ENCODE measurements at regions not wholly inside any gene's neighbourhood (a gene's known extent, or its start where the extent isn't known, plus 50 kb on each side); places are given as distances from the start of the nearest gene placed in this dataset.

DNA sequence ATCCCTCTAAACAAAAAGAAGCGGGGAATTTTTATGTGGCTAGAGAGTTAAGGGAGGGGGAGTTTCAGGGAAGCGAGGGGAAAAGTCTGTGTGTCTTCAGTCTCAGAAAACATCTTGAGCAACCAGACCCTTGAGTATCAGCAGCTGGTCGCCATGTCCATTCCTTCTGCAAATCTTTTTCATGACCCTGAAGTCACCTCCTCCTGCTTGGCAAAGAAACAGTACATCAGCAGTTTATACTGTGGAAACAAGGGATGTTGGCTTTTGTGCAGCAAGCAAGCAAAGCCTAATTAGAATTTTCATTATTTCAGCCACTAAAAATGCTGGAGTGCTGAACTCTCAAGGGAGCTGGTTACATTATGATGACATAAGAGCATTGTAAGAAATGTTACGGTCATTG lies 187.4 kb upstream of the SLC8A1 start:
- Histone ChIP-seq H3K4me2 (ENCODE audit: extremely low read depth, insufficient read depth, low read length) (no peak overlapping the region), H2AFZ (ENCODE audit: low read length) (no peak overlapping the region), H4K20me1 (ENCODE audit: control insufficient read depth, extremely low read depth, insufficient read depth, low read length) (no peaks in the 10 kb centered on the region), H3K4me1 (ENCODE audit: control insufficient read depth, extremely low read depth, insufficient read depth, low read length) (no peaks in the 10 kb centered on the region), H3K27me3 (ENCODE audit: control insufficient read depth, insufficient read depth, low read length) (no peaks in the 10 kb centered on the region), H3K79me2 (ENCODE audit: control insufficient read depth, insufficient read depth, low read length) (no peaks in the 10 kb centered on the region), H3K9ac (ENCODE audit: insufficient read depth, low read length) (no peak overlapping the region), H3K36me3 (ENCODE audit: control insufficient read depth, insufficient read depth, low read length) (no peaks in the 10 kb centered on the region), H3K9me3 (ENCODE audit: control insufficient read depth, insufficient read depth, low read depth, low read length) (no peaks in the 10 kb centered on the region), H3K4me3 (replicated peaks in 1 of 4; ENCODE audit: control extremely low read depth in 1 of 4, insufficient read depth in 1 of 4, low read depth in 3 of 4, low read length in 4 of 4) (no peak overlapping the region), H3K27ac (ENCODE audit: insufficient read depth, low read length) (no peak overlapping the region)
- no peak for TF ChIP-seq EZH2 (IDR thresholded peaks at IDR 0.05; ENCODE audit: low read length, missing control alignments)
- TF ChIP-seq, protein P1, sequence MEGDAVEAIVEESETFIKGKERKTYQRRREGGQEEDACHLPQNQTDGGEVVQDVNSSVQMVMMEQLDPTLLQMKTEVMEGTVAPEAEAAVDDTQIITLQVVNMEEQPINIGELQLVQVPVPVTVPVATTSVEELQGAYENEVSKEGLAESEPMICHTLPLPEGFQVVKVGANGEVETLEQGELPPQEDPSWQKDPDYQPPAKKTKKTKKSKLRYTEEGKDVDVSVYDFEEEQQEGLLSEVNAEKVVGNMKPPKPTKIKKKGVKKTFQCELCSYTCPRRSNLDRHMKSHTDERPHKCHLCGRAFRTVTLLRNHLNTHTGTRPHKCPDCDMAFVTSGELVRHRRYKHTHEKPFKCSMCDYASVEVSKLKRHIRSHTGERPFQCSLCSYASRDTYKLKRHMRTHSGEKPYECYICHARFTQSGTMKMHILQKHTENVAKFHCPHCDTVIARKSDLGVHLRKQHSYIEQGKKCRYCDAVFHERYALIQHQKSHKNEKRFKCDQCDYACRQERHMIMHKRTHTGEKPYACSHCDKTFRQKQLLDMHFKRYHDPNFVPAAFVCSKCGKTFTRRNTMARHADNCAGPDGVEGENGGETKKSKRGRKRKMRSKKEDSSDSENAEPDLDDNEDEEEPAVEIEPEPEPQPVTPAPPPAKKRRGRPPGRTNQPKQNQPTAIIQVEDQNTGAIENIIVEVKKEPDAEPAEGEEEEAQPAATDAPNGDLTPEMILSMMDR (conservative IDR thresholded peaks at IDR 0.05 in 1 of 2, IDR thresholded peaks at IDR 0.05 in 1 of 2; ENCODE audit: low read depth in 1 of 2, low read length in 2 of 2): no peak
- peak in 1 of 2 donors; percentile 60 for DNase-seq (ENCODE audit: low read depth in 2 of 2)

DNA sequence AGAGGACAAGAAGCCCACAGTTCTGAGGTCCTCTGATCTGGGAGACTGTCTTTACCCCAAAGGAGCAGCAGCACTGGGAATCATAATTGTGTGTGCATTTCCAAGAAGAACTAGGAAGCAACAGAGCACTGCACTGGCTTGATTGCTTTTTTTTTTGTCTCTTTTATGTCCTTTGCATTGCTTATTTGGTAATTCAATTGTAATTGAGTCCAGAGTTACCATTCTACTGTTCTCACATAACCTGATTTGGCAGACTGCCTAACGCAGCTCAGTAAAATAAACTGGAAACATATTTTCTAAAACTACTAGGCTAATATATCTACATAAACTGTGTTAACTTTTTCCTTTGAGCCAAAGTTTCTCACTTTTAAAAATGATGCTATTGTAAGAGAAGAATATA lies 190.3 kb upstream of the SLC8A1 start:
- Histone ChIP-seq H3K4me2 (ENCODE audit: extremely low read depth, insufficient read depth, low read length) (no peak overlapping the region), H2AFZ (ENCODE audit: low read length) (no peak overlapping the region), H3K9ac (ENCODE audit: insufficient read depth, low read length) (no peak overlapping the region), H3K4me1 (ENCODE audit: control insufficient read depth, extremely low read depth, insufficient read depth, low read length) (no peaks in the 10 kb centered on the region), H3K79me2 (ENCODE audit: control insufficient read depth, insufficient read depth, low read length) (no peaks in the 10 kb centered on the region), H4K20me1 (ENCODE audit: control insufficient read depth, extremely low read depth, insufficient read depth, low read length) (no peaks in the 10 kb centered on the region), H3K27ac (ENCODE audit: insufficient read depth, low read length) (no peak overlapping the region), H3K36me3 (ENCODE audit: control insufficient read depth, insufficient read depth, low read length) (no peaks in the 10 kb centered on the region), H3K9me3 (ENCODE audit: control insufficient read depth, insufficient read depth, low read depth, low read length) (no peaks in the 10 kb centered on the region), H3K4me3 (replicated peaks in 1 of 4; ENCODE audit: control extremely low read depth in 1 of 4, insufficient read depth in 1 of 4, low read depth in 3 of 4, low read length in 4 of 4) (no peak overlapping the region), H3K27me3 (ENCODE audit: control insufficient read depth, insufficient read depth, low read length) (no peaks in the 10 kb centered on the region)
- DNase-seq (ENCODE audit: low read depth in 2 of 2): no peak
- TF ChIP-seq, protein P1 (conservative IDR thresholded peaks at IDR 0.05 in 1 of 2, IDR thresholded peaks at IDR 0.05 in 1 of 2; ENCODE audit: low read depth in 1 of 2, low read length in 2 of 2): no peak
- TF ChIP-seq EZH2 (IDR thresholded peaks at IDR 0.05; ENCODE audit: low read length, missing control alignments): no peak

DNA sequence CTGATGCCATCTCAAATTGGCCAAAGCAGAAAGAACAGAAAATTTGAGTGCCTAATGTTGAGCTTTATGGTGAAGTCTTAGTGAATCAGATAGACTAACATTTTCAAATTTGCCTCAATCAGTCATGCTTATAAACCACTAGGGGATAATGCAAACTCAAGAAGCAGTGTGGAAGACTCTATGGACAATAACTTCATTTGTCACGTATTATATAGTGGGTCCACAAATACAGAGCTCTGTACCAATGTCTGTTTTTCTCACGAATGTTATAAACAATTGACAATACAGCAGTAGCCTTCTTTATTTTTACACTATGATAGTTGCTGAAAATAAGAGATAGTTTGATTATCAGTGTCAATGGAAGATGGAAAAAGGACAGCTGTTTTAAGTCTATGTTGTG lies 190.8 kb upstream of the SLC8A1 start:
- H3K4me1 ChIP-seq (ENCODE audit: control insufficient read depth, extremely low read depth, insufficient read depth, low read length): no peaks in the 10 kb centered on the region
- no peak overlapping the region for H3K4me3 ChIP-seq (replicated peaks in 1 of 4; ENCODE audit: control extremely low read depth in 1 of 4, insufficient read depth in 1 of 4, low read depth in 3 of 4, low read length in 4 of 4)
- no peaks in the 10 kb centered on the region for H4K20me1 ChIP-seq (ENCODE audit: control insufficient read depth, extremely low read depth, insufficient read depth, low read length)
- no peaks in the 10 kb centered on the region for H3K36me3 ChIP-seq (ENCODE audit: control insufficient read depth, insufficient read depth, low read length)
- no peaks in the 10 kb centered on the region for H3K27me3 ChIP-seq (ENCODE audit: control insufficient read depth, insufficient read depth, low read length)
- H3K79me2 ChIP-seq (ENCODE audit: control insufficient read depth, insufficient read depth, low read length): no peaks in the 10 kb centered on the region
- no peak overlapping the region for H3K9ac ChIP-seq (ENCODE audit: insufficient read depth, low read length)
- no peak for DNase-seq (ENCODE audit: low read depth in 2 of 2)
- TF ChIP-seq, protein P1 (conservative IDR thresholded peaks at IDR 0.05 in 1 of 2, IDR thresholded peaks at IDR 0.05 in 1 of 2; ENCODE audit: low read depth in 1 of 2, low read length in 2 of 2): no peak
- TF ChIP-seq EZH2 (IDR thresholded peaks at IDR 0.05; ENCODE audit: low read length, missing control alignments): no peak
- no peak overlapping the region for H3K27ac ChIP-seq (ENCODE audit: insufficient read depth, low read length)
- H3K4me2 ChIP-seq (ENCODE audit: extremely low read depth, insufficient read depth, low read length): no peak overlapping the region
- no peaks in the 10 kb centered on the region for H3K9me3 ChIP-seq (ENCODE audit: control insufficient read depth, insufficient read depth, low read depth, low read length)
- H2AFZ ChIP-seq (ENCODE audit: low read length): no peak overlapping the region

All from fibroblast of lung (primary cell).